PC-9 (cell line): ENCODE measurements at regions not wholly inside any gene's neighbourhood (a gene's known extent, or its start where the extent isn't known, plus 50 kb on each side); places are given as distances from the start of the nearest gene placed in this dataset.

ENCODE experiments used
- BruUV-seq: library from RNA; stranded (reverse); fragments of 400-500 nt; replicated peaks from 2 replicates; lab custom pipeline; 2021; lab: Mats Ljungman, UMichigan
- CTCF ChIA-PET: fragments of 300-600 bp; sonication (Branson Sonifier 250); formaldehyde crosslinking; loops from one replicate; lab custom pipeline; 2022; ENCODE audit warnings: antibody characterized with exemption; lab: Charles Lee
- POLR2A ChIA-PET: fragments of 300-600 bp; sonication (Branson Sonifier 250); formaldehyde crosslinking; loops from one replicate; lab custom pipeline; 2022; ENCODE audit warnings: antibody characterized with exemption; ENCODE audit not compliant: unreplicated experiment; lab: Charles Lee
- DNase-seq, 2 experiments: peaks; one replicate each; pipeline versions ENCODE4 v3.0.0 to v3.0.0-alpha.2; 2015 to 2022; ENCODE audit warnings: mixed read lengths in 1 of 2
- H2AFZ ChIP-seq: fragments of 200-600 bp; sonication (generic); 2 replicates; pipeline ENCODE4 v1.8.1; 2017; ENCODE audit warnings: antibody characterized with exemption
- H3F3A ChIP-seq: fragments of 200-600 bp; sonication (generic); 2 replicates; pipeline ENCODE4 v1.8.1; 2017; ENCODE audit warnings: antibody characterized with exemption, mild to moderate bottlenecking, low read depth; ENCODE audit not compliant: insufficient read depth
- H3K27ac ChIP-seq: fragments of 200-600 bp; sonication (generic); 2 replicates; pipeline ENCODE4 v1.6.1; 2016; ENCODE audit warnings: mixed run types
- H3K27me3 ChIP-seq: fragments of 200-600 bp; sonication (generic); 2 replicates; pipeline ENCODE4 v1.6.1; 2016; ENCODE audit warnings: low read depth, mixed run types; ENCODE audit not compliant: insufficient read depth
- H3K36me3 ChIP-seq: fragments of 200-600 bp; sonication (generic); 2 replicates; pipeline ENCODE4 v1.6.1; 2016; ENCODE audit warnings: low read depth, mixed run types
- H3K4me1 ChIP-seq: fragments of 200-600 bp; sonication (generic); replicated peaks from 2 replicates; pipeline ENCODE4 v1.6.1; 2016; ENCODE audit warnings: mixed run types; ENCODE audit not compliant: insufficient read depth
- H3K4me2 ChIP-seq: fragments of 200-600 bp; sonication (generic); 2 replicates; pipeline ENCODE4 v1.6.1; 2017; ENCODE audit warnings: mixed run types
- H3K4me3 ChIP-seq: fragments of 200-600 bp; sonication (generic); 2 replicates; pipeline ENCODE4 v1.6.1; 2016; ENCODE audit warnings: mixed run types
- H3K79me2 ChIP-seq: fragments of 200-600 bp; sonication (generic); 2 replicates; pipeline ENCODE4 v1.6.1; 2017; ENCODE audit warnings: low read depth, mixed run types
- H3K9me2 ChIP-seq: fragments of 200-600 bp; sonication (generic); 2 replicates; pipeline ENCODE4 v1.8.1; 2017; ENCODE audit warnings: mild to moderate bottlenecking; ENCODE audit not compliant: insufficient read depth
- H3K9me3 ChIP-seq: fragments of 200-600 bp; sonication (generic); 2 replicates; pipeline ENCODE4 v1.8.1; 2016; ENCODE audit warnings: low read depth; ENCODE audit not compliant: insufficient read depth
- H4K20me1 ChIP-seq: fragments of 200-600 bp; sonication (generic); 2 replicates; pipeline ENCODE4 v1.8.1; 2017; ENCODE audit not compliant: insufficient read depth
- CTCF ChIP-seq: fragments of 200-600 bp; sonication (generic); conservative IDR thresholded peaks from 2 replicates; pipeline ENCODE4 v1.6.1; 2017; ENCODE audit warnings: mixed run types, antibody characterized with exemption, mild to moderate bottlenecking, moderate library complexity
- EZH2 ChIP-seq: fragments of 200-600 bp; sonication (generic); IDR thresholded peaks from 2 replicates; pipeline ENCODE4 v1.8.0; 2017; ENCODE audit warnings: antibody characterized with exemption, low read depth
- intact Hi-C: fragments of 100-400 bp; cut with micrococcal nuclease; formaldehyde crosslinking; loops from one replicate; pipeline ENCODE4 v1.10.0; 2022; ENCODE audit not compliant: unreplicated experiment

- H3K9me2 ChIP-seq, result no peaks in the 10 kb centered on the region
- H3F3A ChIP-seq, result no peaks in the 10 kb centered on the region
- H3K4me3 ChIP-seq, result no peak overlapping the region
- H2AFZ ChIP-seq, result no peak overlapping the region
- peaks cover 5% of the 10 kb centered on the region; the same call in 1 of the 2 replicates for H4K20me1 ChIP-seq
- H3K4me1 ChIP-seq, result no peaks in the 10 kb centered on the region
- DNase-seq, result no peak
- H3K79me2 ChIP-seq, result no peaks in the 10 kb centered on the region
- CTCF ChIA-PET, result no interaction called here
- no peak for TF ChIP-seq CTCF
- no peak for TF ChIP-seq EZH2
- no peak overlapping the region for H3K4me2 ChIP-seq
- H3K9me3 ChIP-seq, result no peaks in the 10 kb centered on the region
- H3K36me3 ChIP-seq, result no peaks in the 10 kb centered on the region
- POLR2A ChIA-PET, result no interaction called here
- peaks cover 93% of the 10 kb centered on the region for H3K27me3 ChIP-seq
- BruUV-seq, result no TSS peak
- no peak overlapping the region for H3K27ac ChIP-seq
- intact Hi-C loops, result no loop called here
These were observed 800.9 kb downstream of the BRD1 start for GRCh38 chr22:49026494-49027367.

GRCh38 chr22:49025791-49026493 is 801.7 kb downstream of the BRD1 start:
- no peak overlapping the region for H3K27ac ChIP-seq
- H3K4me2 ChIP-seq, result no peak overlapping the region
- BruUV-seq, result no TSS peak
- intact Hi-C loops, result no loop called here
- H3K79me2 ChIP-seq, result no peaks in the 10 kb centered on the region
- H3F3A ChIP-seq, result no peaks in the 10 kb centered on the region
- ChIA-PET POLR2A (no interaction called here), CTCF (no interaction called here)
- no peak overlapping the region for H2AFZ ChIP-seq
- TF ChIP-seq CTCF (no peak), EZH2 (no peak)
- H3K36me3 ChIP-seq, result no peaks in the 10 kb centered on the region
- H3K4me3 ChIP-seq, result no peak overlapping the region
- no peaks in the 10 kb centered on the region for H3K9me2 ChIP-seq
- H3K9me3 ChIP-seq, result no peaks in the 10 kb centered on the region
- H3K27me3 ChIP-seq, result peaks cover 93% of the 10 kb centered on the region
- DNase-seq, result no peak
- H4K20me1 ChIP-seq, result peaks cover 5% of the 10 kb centered on the region; the same call in 1 of the 2 replicates
- H3K4me1 ChIP-seq, result no peaks in the 10 kb centered on the region

GRCh38 chr22:49024775-49025440 is 802.8 kb downstream of the BRD1 start:
- TF ChIP-seq CTCF (no peak), EZH2 (no peak)
- no TSS peak for BruUV-seq
- no peaks in the 10 kb centered on the region for H3K9me2 ChIP-seq
- intact Hi-C loops, result no loop called here
- no peaks in the 10 kb centered on the region for H3K4me1 ChIP-seq
- no peaks in the 10 kb centered on the region for H3K9me3 ChIP-seq
- no peak overlapping the region for H3K4me2 ChIP-seq
- no peaks in the 10 kb centered on the region for H3F3A ChIP-seq
- ChIA-PET POLR2A (no interaction called here), CTCF (no interaction called here)
- no peaks in the 10 kb centered on the region for H3K79me2 ChIP-seq
- H2AFZ ChIP-seq, result no peak overlapping the region
- peaks cover 5% of the 10 kb centered on the region; the same call in 1 of the 2 replicates for H4K20me1 ChIP-seq
- DNase-seq, result no peak
- no peak overlapping the region for H3K4me3 ChIP-seq
- H3K36me3 ChIP-seq, result no peaks in the 10 kb centered on the region
- H3K27me3 ChIP-seq, result peaks cover 91% of the 10 kb centered on the region
- no peak overlapping the region for H3K27ac ChIP-seq
